ENCODE measurements at regions not wholly inside any gene's neighbourhood (a gene's known extent, or its start where the extent isn't known, plus 50 kb on each side); places are given as distances from the start of the nearest gene placed in this dataset.
"Not testable (repeated sequence)": the region's sequence is repeated elsewhere in the genome, so short reads cannot be mapped to it uniquely, and the experiment has no call there.

- DNase-seq, result no peak
Observed at GRCh38 chr7:91405092-91405788, 141.0 kb downstream of the FZD1 start.

DNA sequence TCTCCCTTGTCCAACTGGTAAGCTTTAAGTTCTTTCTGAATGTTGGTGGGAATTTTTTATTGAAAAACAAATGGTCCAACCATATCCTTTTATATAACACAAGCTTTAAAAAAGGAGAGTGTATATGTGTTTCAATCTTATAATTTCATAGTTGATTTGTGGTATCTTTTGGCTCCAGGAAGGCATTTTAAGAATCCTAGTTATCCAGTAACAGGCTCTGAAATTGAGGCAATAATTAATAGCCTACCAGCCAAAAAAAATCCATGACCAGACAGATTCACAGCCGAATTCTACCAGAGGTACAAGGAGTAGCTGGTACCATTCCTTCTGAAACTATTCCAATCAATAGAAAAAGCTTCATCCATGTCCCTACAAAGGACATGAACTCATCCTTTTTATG, 141.6 kb downstream of the FZD1 start:
- not testable (repeated sequence) for DNase-seq

DNA sequence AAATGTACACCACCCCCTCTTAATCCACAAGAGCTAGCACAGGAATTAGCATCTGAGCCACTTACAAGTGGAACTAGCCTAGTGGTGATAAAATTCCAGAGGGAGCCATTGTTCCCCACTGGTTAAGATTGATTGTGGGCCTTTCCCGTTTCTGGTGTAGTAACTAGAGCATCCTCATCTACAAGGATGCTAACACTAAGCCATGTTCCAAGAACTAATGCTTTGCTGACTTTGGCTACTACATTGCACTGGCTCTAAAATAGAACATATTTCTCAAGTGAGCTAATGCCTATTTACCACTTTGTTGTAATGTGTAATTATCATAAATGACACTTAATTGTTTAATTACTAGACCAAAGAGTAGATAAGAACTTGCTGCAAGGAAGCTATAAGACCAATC, 143.7 kb downstream of the FZD1 start:
- no peak for DNase-seq

- DNase-seq, result no peak
Observed at GRCh38 chr7:91408388-91409154, 144.3 kb downstream of the FZD1 start.

DNA sequence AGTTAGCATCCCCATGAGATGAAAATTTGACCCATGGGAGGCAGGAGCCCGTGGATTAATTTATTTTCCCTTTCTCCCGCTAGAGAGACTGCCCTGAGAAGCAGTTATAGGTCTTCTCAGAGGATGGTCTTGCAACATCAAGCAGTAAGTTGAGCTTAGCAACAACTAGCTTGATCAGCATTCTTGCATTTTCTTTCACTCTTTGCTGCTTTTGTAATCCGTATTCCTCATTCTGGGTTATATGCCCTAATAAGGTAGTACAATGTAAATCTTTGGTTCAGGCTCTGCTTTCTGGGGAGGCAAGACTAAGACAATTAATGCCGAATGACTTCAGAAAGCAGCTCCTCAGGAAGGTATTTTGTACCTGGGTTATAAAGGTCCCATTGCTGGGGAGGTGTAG, 146.8 kb downstream of the FZD1 start:
- no peak for DNase-seq

- no peak for DNase-seq
Observed at GRCh38 chr7:91412298-91412697, 148.1 kb downstream of the FZD1 start.

- DNase-seq, result no peak
Observed at GRCh38 chr7:91414734-91415133, 150.5 kb downstream of the FZD1 start.

- DNase-seq, result no peak
Observed at GRCh38 chr7:91416155-91416865, 152.1 kb downstream of the FZD1 start.

DNA sequence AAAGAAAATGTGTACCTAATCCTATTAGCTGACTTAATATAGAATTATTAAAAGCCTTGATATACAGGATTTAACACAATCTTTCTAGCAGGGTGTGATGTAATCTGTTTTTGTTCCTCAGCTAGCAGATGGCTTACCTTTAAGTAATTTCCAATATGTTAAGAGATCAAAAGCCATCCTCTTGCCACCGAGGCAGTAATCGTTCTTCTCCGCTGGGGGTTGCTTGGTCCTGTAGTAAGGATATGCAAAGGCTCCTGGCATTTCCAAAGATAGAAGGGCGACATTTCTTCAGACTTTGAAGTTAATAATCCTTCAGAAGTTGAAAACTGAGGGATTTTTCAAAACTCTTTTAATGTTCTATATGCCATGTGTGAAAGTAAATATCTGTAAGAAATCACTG, 156.4 kb downstream of the FZD1 start:
- no peak for DNase-seq

DNA sequence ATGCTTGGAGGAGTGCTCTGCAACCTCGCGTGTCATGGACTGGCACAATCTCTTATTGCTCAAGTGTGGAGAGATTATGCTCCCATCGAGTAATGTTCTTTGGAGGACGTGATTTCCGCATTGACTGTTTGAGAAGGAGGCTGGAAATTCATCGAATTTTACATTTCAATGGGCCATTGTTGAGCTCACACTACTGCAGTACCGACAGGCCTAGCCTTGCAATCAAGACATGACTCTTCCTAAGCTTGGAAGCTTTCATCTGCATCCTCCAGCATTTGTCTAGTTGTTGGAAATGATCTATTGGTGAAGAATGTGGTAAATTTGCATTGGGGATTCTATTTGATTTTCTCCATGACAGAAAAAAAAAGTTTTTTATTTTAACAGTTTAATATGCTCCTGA, 156.8 kb downstream of the FZD1 start:
- DNase-seq, result no peak

GRCh38 chr7:91424371-91424770, 160.1 kb downstream of the FZD1 start:
- no peak for DNase-seq

GRCh38 chr7:91425149-91425548, 160.9 kb downstream of the FZD1 start:
- no peak for DNase-seq

DNA sequence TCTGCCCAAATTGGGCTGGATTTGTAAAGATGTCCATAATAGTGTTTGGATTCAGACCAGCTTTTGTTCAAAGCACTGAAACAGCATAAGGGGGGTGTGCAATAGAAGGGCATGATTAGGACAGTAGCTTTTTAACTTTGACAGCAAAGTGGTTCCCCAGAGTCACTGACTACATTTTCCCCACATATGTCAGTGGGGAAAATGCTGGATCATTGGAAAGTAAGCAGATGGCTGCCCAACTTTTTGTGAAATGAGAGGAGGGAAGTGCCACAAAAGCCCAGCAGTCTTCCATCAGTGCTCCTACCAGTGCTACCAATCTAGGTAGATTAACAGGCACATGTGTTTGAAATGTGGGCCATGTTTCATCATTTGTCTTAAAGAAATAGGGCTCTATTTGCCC, 162.8 kb downstream of the FZD1 start:
- DNase-seq, result no peak

DNA sequence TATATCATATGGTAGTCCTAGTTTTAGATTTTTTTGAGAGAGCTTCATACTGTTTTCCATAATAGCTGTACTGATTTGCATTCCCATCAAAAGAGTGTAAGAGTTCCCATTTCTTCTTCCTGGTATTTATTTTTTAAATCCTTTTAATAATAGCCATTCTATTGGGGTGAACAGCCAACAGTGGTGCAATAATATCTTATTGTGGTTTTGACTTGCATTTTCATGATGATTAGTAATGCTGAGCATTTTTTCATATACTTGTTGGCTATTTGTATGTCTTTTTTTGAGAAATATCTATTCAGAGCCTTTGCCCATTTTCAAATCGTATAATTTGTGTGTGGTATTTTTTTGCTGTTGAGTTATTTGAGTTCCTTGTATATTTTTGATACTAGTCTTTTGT, 167.4 kb downstream of the FZD1 start:
- DNase-seq, result no peak

GRCh38 chr7:91434836-91435235, 170.6 kb downstream of the FZD1 start:
- peak; percentile 18 to 50 (median 40) for DNase-seq

- peak; percentile 13 to 27 (median 22) for DNase-seq
Observed at GRCh38 chr7:91435381-91436059, 171.3 kb downstream of the FZD1 start.

GRCh38 chr7:91436655-91437054, 172.4 kb downstream of the FZD1 start:
- DNase-seq, result no peak

DNA sequence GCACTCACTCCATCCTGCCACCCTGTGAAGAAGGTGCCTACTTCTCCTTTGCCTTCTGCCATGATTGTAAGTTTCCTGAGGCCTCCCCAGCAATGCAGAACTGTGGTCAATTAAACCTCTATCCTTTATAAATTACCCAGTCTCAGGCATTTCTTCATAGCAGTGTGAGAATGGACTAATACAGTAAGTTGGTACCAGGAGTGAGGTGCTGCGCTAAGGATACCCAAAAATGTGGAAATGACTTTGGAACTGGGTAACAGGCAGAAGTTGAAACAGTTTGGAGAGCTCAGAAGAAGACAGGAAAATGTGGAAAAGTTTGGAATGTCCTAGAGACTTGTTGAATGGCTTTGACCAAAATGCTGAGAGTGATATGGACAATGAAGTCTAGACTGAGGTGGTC, 176.0 kb downstream of the FZD1 start:
- DNase-seq, result not testable (repeated sequence)

- DNase-seq, result no peak
Observed at GRCh38 chr7:91443862-91444261, 179.6 kb downstream of the FZD1 start.

DNA sequence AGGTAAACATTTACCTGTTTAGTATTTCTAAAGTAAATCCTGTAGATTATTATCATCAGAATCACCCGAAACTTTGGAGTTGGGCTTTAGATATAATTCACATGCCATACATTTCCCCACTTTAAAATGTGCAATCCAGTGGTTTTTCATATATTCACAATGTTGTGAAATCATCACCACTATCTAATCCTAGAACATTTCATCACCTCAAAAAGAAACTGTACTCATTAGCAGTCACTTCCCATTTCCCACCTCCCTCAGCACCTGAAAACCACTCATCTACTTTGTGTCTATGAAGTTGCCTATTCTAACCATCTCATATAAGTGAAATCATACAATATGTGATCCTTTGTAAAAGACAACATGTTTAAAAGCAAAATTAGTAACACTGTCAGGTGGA, 182.6 kb downstream of the FZD1 start:
- no peak for DNase-seq

- no peak for DNase-seq
Observed at GRCh38 chr7:91455411-91455810, 191.2 kb downstream of the FZD1 start.

- peak; percentile 12 to 64 (median 29) for DNase-seq
Observed at GRCh38 chr7:91457208-91457607, 193.0 kb downstream of the FZD1 start.

All from muscle of back (tissue), 3 donors.